Type B pancreatic cell (in vitro differentiated cells): ENCODE measurements at regions not wholly inside any gene's neighbourhood (a gene's known extent, or its start where the extent isn't known, plus 50 kb on each side); places are given as distances from the start of the nearest gene placed in this dataset.

Experiments used
- DNase-seq: peaks from one replicate; pipeline ENCODE4 v3.0.0; 2021; ENCODE audit warnings: mixed read lengths; ENCODE audit not compliant: unreplicated experiment; ENCODE audit errors: extremely low spot score
- H3K27ac Mint-ChIP-seq: 2 replicates; pipeline ENCODE4 v1.8.0; 2021; ENCODE audit warnings: mild to moderate bottlenecking, mixed read lengths
- H3K27me3 Mint-ChIP-seq: 2 replicates; pipeline ENCODE4 v1.8.0; 2021; ENCODE audit warnings: mixed read lengths
- H3K36me3 Mint-ChIP-seq: 2 replicates; pipeline ENCODE4 v1.8.0; 2021; ENCODE audit warnings: mixed read lengths
- H3K4me1 Mint-ChIP-seq: one replicate; pipeline ENCODE4 v1.8.0; 2021; ENCODE audit warnings: mixed read lengths; ENCODE audit not compliant: unreplicated experiment
- H3K4me3 Mint-ChIP-seq: 2 replicates; pipeline ENCODE4 v1.8.0; 2021; ENCODE audit warnings: mild to moderate bottlenecking, mixed read lengths
- H3K9me3 Mint-ChIP-seq: 2 replicates; pipeline ENCODE4 v1.8.0; 2021; ENCODE audit warnings: mixed read lengths
- CTCF ChIP-seq: fragments of 200-600 bp; sonication (generic); conservative IDR thresholded peaks from 2 replicates; pipeline ENCODE4 v1.5.0; 2021; ENCODE audit warnings: antibody characterized with exemption, mild to moderate bottlenecking

DNA sequence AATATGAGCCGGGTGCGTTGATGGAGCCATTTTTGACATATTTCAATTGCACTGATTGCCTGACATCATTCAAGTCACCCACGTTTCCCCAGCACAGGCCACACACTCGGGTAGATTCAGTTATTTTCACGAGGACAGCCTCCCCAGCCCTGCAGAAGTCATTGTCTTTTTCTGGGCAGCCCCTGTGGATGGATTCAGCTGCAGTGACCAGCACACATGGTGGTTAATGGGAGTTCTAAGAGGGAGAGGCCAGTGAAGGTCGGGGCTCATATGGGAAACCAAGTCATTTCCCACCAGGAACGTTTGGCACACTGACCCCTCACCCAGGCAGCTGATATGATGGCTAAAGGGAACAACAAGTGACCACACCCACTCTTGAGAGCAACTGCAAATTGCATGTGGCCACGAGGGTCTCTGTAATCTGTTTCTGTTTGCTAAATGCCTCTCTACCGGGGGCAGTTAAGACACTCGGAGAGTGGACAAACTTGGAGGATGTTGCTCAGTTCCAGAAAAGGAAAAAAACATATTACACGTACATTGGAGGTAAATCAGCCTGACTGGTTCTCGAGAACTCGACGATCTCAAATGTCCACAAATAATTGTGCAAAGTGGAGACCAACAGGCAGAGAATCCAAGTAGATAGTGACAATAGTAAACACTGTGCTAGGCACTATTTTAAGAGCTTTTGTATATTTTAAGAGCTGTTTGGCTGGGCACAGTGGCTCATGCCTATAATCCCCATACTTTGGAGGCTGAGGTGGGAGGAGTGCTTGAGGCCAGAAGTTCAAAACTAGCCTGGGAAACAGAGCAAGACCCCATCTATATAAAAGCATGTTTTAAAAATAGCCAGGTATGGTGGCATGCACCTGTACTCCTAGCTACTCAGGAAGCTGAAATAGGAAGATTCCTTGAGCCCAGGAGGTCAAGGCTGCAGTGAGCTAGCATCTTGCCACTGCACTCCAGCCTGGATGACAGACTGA, 167.2 kb upstream of the IRF2BP2 start:
- peaks cover 8% of the 10 kb centered on the region for H3K4me1 Mint-ChIP-seq
- DNase-seq = peak; percentile 73
- no peaks in the 10 kb centered on the region for H3K27me3 Mint-ChIP-seq
- no peak overlapping the region for H3K4me3 Mint-ChIP-seq
- no peaks in the 10 kb centered on the region for H3K36me3 Mint-ChIP-seq
- H3K27ac Mint-ChIP-seq = no peak overlapping the region
- no peak for TF ChIP-seq CTCF
- no peaks in the 10 kb centered on the region for H3K9me3 Mint-ChIP-seq

GRCh38 chr1:234776256-234776875, 166.4 kb upstream of the IRF2BP2 start:
- H3K36me3 Mint-ChIP-seq = no peaks in the 10 kb centered on the region
- no peak overlapping the region for H3K4me3 Mint-ChIP-seq
- peak; percentile 79 for DNase-seq
- H3K9me3 Mint-ChIP-seq = no peaks in the 10 kb centered on the region
- no peaks in the 10 kb centered on the region for H3K27me3 Mint-ChIP-seq
- H3K27ac Mint-ChIP-seq = no peak overlapping the region
- peaks cover 15% of the 10 kb centered on the region for H3K4me1 Mint-ChIP-seq
- TF ChIP-seq CTCF = no peak

DNA sequence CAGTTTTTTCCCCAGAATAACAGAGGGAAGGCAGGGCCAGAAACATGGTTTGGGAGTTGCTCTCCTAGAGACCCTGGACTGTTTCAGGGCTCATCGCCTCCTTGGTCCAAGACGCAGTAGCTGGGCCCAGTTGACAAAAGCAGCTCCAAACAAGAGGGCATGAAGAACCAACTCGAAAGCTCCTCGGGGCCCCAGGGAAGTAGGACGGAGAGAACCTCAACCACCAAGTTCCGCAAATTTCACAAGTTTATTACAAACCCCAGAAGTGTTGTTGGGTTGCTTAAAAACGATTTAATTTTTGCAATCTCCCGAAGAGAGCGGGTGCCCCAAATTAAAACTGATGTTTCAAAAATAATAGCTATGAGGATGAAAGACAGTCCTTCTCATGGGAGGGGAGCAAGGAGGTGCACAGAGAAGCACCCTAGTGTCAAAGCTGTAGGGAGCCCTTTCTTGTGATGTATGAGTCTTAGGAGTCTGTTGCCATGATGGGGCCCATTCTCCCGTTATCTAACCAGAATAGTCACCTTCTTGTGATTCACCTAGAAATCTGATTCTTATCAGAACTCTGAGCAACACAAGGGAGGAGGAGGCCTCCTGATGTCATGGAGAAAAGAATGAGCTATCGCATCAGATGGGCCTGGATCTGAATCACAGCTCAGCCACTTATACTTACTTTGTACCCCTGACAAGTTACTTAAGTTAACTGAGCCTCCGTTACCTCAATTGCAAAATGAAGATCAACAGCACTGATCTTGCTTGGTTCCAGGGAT, 165.7 kb upstream of the IRF2BP2 start:
- no peaks in the 10 kb centered on the region for H3K27me3 Mint-ChIP-seq
- no peak for TF ChIP-seq CTCF
- H3K27ac Mint-ChIP-seq = no peak overlapping the region
- no peaks in the 10 kb centered on the region for H3K9me3 Mint-ChIP-seq
- H3K36me3 Mint-ChIP-seq = no peaks in the 10 kb centered on the region
- H3K4me1 Mint-ChIP-seq = peaks cover 22% of the 10 kb centered on the region
- no peak overlapping the region for H3K4me3 Mint-ChIP-seq
- DNase-seq = no peak

DNA sequence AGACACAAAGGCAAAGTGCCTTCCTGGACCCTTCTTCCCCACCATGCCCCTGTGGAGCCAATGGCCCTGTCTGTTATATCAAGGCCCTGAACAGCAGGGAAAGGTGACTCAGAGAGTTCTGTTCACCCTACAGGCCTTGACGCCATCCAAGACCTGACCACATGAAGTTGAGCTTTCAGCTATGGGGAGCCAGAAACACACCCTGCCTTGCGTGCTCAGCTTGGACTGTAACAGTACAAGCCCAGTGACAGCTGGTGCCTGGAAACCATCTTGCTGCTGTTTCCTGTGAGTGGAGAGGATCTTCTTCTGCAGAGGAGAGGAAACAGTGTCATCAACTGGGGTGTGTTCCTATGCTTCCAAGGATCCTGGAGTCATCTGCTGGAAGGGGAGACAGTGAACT, 165.0 kb upstream of the IRF2BP2 start:
- DNase-seq = peak; percentile 49
- no peak for TF ChIP-seq CTCF
- Mint-ChIP-seq H3K4me1 (peaks cover 29% of the 10 kb centered on the region), H3K36me3 (no peaks in the 10 kb centered on the region), H3K27ac (no peak overlapping the region), H3K27me3 (no peaks in the 10 kb centered on the region), H3K9me3 (no peaks in the 10 kb centered on the region), H3K4me3 (no peak overlapping the region)

DNA sequence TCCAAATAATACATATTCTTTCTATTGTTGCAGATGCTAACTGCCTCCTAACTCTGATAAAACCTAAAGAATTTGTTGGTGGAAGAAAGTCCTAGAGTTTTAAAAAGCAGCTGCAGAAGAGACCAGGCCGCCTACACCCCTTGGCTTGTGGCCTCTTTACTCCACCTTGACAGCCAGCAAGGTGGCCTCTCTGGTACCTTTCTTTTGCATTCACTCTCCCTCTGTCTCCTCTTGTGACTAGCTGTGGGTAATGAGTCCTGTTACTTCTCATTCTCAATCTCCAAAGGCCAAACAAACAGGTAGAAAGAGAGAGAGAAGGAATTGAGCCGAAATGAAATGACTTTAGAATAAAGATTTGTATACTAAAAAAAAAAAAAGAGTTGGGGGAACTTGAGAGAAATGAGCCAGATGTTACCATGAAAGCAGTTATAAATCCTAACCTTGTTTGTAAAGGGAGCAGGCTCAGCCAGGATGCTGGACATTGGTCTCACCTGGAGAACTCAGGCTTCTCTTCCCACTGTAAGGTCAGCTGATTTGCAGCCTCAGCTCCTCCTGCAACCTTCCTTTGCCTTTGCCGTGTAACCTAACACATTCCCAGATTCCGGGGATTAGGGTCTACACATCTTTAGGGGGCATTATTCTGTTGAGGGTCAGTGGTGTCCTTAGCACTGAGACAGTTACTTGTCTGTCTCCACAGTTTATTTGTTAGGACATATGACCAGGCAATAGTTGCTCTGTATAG, 164.1 kb upstream of the IRF2BP2 start:
- peaks cover 37% of the 10 kb centered on the region for H3K4me1 Mint-ChIP-seq
- no peak overlapping the region for H3K27ac Mint-ChIP-seq
- no peak overlapping the region for H3K4me3 Mint-ChIP-seq
- no peaks in the 10 kb centered on the region for H3K36me3 Mint-ChIP-seq
- no peak for DNase-seq
- H3K27me3 Mint-ChIP-seq = no peaks in the 10 kb centered on the region
- no peak for TF ChIP-seq CTCF
- no peaks in the 10 kb centered on the region for H3K9me3 Mint-ChIP-seq
